ENCODE measurements at regions not wholly inside any gene's neighbourhood (a gene's known extent, or its start where the extent isn't known, plus 50 kb on each side); places are given as distances from the start of the nearest gene placed in this dataset.

GRCh38 chr5:74408150-74409043 is 232.1 kb downstream of the ENC1 start:
- Mint-ChIP-seq H3K9me3 (no peaks in the 10 kb centered on the region), H3K4me3 (no peak overlapping the region), H3K36me3 (ENCODE audit: insufficient read depth) (no peaks in the 10 kb centered on the region), H3K27me3 (ENCODE audit: low read depth) (peaks cover 2% of the 10 kb centered on the region), H3K4me1 (ENCODE audit: low read depth) (no peaks in the 10 kb centered on the region)
- DNase-seq (no peak), ATAC-seq (no peak)

- Mint-ChIP-seq H3K36me3 (ENCODE audit: insufficient read depth) (no peaks in the 10 kb centered on the region), H3K4me3 (no peak overlapping the region), H3K9me3 (no peaks in the 10 kb centered on the region), H3K27me3 (ENCODE audit: low read depth) (peaks cover 2% of the 10 kb centered on the region), H3K4me1 (ENCODE audit: low read depth) (no peaks in the 10 kb centered on the region)
- no peak for DNase-seq
- no peak for ATAC-seq
These were observed 232.8 kb downstream of the ENC1 start for GRCh38 chr5:74407701-74408100.

GRCh38 chr5:74406844-74407243 is 233.7 kb downstream of the ENC1 start:
- H3K27me3 Mint-ChIP-seq (ENCODE audit: low read depth): peaks cover 2% of the 10 kb centered on the region
- peaks cover 2% of the 10 kb centered on the region for H3K4me1 Mint-ChIP-seq (ENCODE audit: low read depth)
- ATAC-seq: no peak

GRCh38 chr5:74405593-74405992 is 234.9 kb downstream of the ENC1 start:
- peaks cover 2% of the 10 kb centered on the region for H3K4me1 Mint-ChIP-seq (ENCODE audit: low read depth)
- ATAC-seq (no peak), DNase-seq (no peak)
- no peaks in the 10 kb centered on the region for H3K9me3 Mint-ChIP-seq
- no peak overlapping the region for H3K4me3 Mint-ChIP-seq
- peaks cover 2% of the 10 kb centered on the region for H3K27me3 Mint-ChIP-seq (ENCODE audit: low read depth)
- no peaks in the 10 kb centered on the region for H3K36me3 Mint-ChIP-seq (ENCODE audit: insufficient read depth)

More at GRCh38 chr5:74406844-74407243, 233.7 kb downstream of the ENC1 start:
- H3K36me3 Mint-ChIP-seq (ENCODE audit: insufficient read depth): no peaks in the 10 kb centered on the region
- no peaks in the 10 kb centered on the region for H3K9me3 Mint-ChIP-seq
- DNase-seq: no peak
- H3K4me3 Mint-ChIP-seq: no peak overlapping the region

- H3K27me3 Mint-ChIP-seq (ENCODE audit: low read depth): peaks cover 2% of the 10 kb centered on the region
- H3K36me3 Mint-ChIP-seq (ENCODE audit: insufficient read depth): no peaks in the 10 kb centered on the region
- DNase-seq: no peak
- no peak overlapping the region for H3K4me3 Mint-ChIP-seq
- no peaks in the 10 kb centered on the region for H3K9me3 Mint-ChIP-seq
- peaks cover 2% of the 10 kb centered on the region for H3K4me1 Mint-ChIP-seq (ENCODE audit: low read depth)
- ATAC-seq: no peak
These were observed 235.7 kb downstream of the ENC1 start for GRCh38 chr5:74404574-74405508.

- Mint-ChIP-seq H3K9me3 (no peaks in the 10 kb centered on the region), H3K36me3 (ENCODE audit: insufficient read depth) (no peaks in the 10 kb centered on the region), H3K4me3 (no peak overlapping the region), H3K27me3 (ENCODE audit: low read depth) (peaks cover 2% of the 10 kb centered on the region), H3K4me1 (ENCODE audit: low read depth) (peaks cover 2% of the 10 kb centered on the region)
- ATAC-seq (no peak), DNase-seq (no peak)
These were observed 236.8 kb downstream of the ENC1 start for GRCh38 chr5:74403771-74404170.

GRCh38 chr5:74402553-74402952 is 238.0 kb downstream of the ENC1 start:
- ATAC-seq (no peak), DNase-seq (no peak)
- no peak overlapping the region for H3K4me3 Mint-ChIP-seq
- no peaks in the 10 kb centered on the region for H3K9me3 Mint-ChIP-seq
- peaks cover 2% of the 10 kb centered on the region for H3K4me1 Mint-ChIP-seq (ENCODE audit: low read depth)
- H3K36me3 Mint-ChIP-seq (ENCODE audit: insufficient read depth): no peaks in the 10 kb centered on the region
- H3K27me3 Mint-ChIP-seq (ENCODE audit: low read depth): peaks cover 2% of the 10 kb centered on the region

- Mint-ChIP-seq H3K9me3 (no peaks in the 10 kb centered on the region), H3K4me1 (ENCODE audit: low read depth) (peaks cover 2% of the 10 kb centered on the region), H3K36me3 (ENCODE audit: insufficient read depth) (no peaks in the 10 kb centered on the region), H3K4me3 (no peak overlapping the region), H3K27me3 (ENCODE audit: low read depth) (peaks cover 2% of the 10 kb centered on the region)
- DNase-seq: no peak
- no peak for ATAC-seq
These were observed 238.6 kb downstream of the ENC1 start for GRCh38 chr5:74401946-74402320.

- H3K4me3 Mint-ChIP-seq: no peak overlapping the region
- H3K9me3 Mint-ChIP-seq: no peaks in the 10 kb centered on the region
- no peak for DNase-seq
- ATAC-seq: no peak
- peaks cover 2% of the 10 kb centered on the region for H3K27me3 Mint-ChIP-seq (ENCODE audit: low read depth)
- peaks cover 2% of the 10 kb centered on the region for H3K4me1 Mint-ChIP-seq (ENCODE audit: low read depth)
- no peaks in the 10 kb centered on the region for H3K36me3 Mint-ChIP-seq (ENCODE audit: insufficient read depth)
These were observed 239.1 kb downstream of the ENC1 start for GRCh38 chr5:74401281-74401945.

- DNase-seq (no peak), ATAC-seq (no peak)
- no peaks in the 10 kb centered on the region for H3K27me3 Mint-ChIP-seq (ENCODE audit: low read depth)
- no peaks in the 10 kb centered on the region for H3K9me3 Mint-ChIP-seq
- no peaks in the 10 kb centered on the region for H3K36me3 Mint-ChIP-seq (ENCODE audit: insufficient read depth)
- H3K4me3 Mint-ChIP-seq: no peak overlapping the region
- H3K4me1 Mint-ChIP-seq (ENCODE audit: low read depth): peaks cover 2% of the 10 kb centered on the region
These were observed 240.5 kb downstream of the ENC1 start for GRCh38 chr5:74400067-74400466.

GRCh38 chr5:74396913-74397622 is 243.5 kb downstream of the ENC1 start:
- no peaks in the 10 kb centered on the region for H3K36me3 Mint-ChIP-seq (ENCODE audit: insufficient read depth)
- DNase-seq: no peak
- H3K4me1 Mint-ChIP-seq (ENCODE audit: low read depth): no peaks in the 10 kb centered on the region
- H3K27me3 Mint-ChIP-seq (ENCODE audit: low read depth): no peaks in the 10 kb centered on the region
- H3K9me3 Mint-ChIP-seq: no peaks in the 10 kb centered on the region
- H3K4me3 Mint-ChIP-seq: no peak overlapping the region
- no peak for ATAC-seq

- Mint-ChIP-seq H3K4me3 (no peak overlapping the region), H3K36me3 (ENCODE audit: insufficient read depth) (no peaks in the 10 kb centered on the region), H3K4me1 (ENCODE audit: low read depth) (no peaks in the 10 kb centered on the region), H3K9me3 (no peaks in the 10 kb centered on the region), H3K27me3 (ENCODE audit: low read depth) (no peaks in the 10 kb centered on the region)
- DNase-seq: no peak
- ATAC-seq: no peak
These were observed 245.3 kb downstream of the ENC1 start for GRCh38 chr5:74394916-74395880.

GRCh38 chr5:74394528-74394915 is 246.0 kb downstream of the ENC1 start:
- Mint-ChIP-seq H3K27me3 (ENCODE audit: low read depth) (no peaks in the 10 kb centered on the region), H3K4me3 (no peak overlapping the region), H3K4me1 (ENCODE audit: low read depth) (no peaks in the 10 kb centered on the region), H3K36me3 (ENCODE audit: insufficient read depth) (no peaks in the 10 kb centered on the region), H3K9me3 (no peaks in the 10 kb centered on the region)
- ATAC-seq (no peak), DNase-seq (no peak)
